Immature natural killer cell (primary cell): ENCODE measurements at regions not wholly inside any gene's neighbourhood (a gene's known extent, or its start where the extent isn't known, plus 50 kb on each side); places are given as distances from the start of the nearest gene placed in this dataset.

ENCODE experiments used
- DNase-seq, 3 donors: peaks; one replicate each; pipeline ENCODE4 v3.0.0; 2022; ENCODE audit warnings: mixed read lengths in 1 of 3
- H3K27ac Mint-ChIP-seq, 6 donors: one replicate each; pipeline ENCODE4 v1.8.0; 2020; ENCODE audit warnings: mixed read lengths in 6 of 6, mild to moderate bottlenecking in 5 of 6, inconsistent platforms in 4 of 6, moderate library complexity in 3 of 6
- H3K27me3 Mint-ChIP-seq, 3 donors: one replicate each; pipeline ENCODE4 v1.8.0; 2020 to 2021; ENCODE audit warnings: low read depth in 3 of 3, mild to moderate bottlenecking in 3 of 3, mixed read lengths in 3 of 3, moderate library complexity in 3 of 3, inconsistent platforms in 1 of 3
- H3K36me3 Mint-ChIP-seq, 3 donors: one replicate each; pipeline ENCODE4 v1.8.0; 2020; ENCODE audit warnings: mixed read lengths in 3 of 3, inconsistent platforms in 2 of 3, mild to moderate bottlenecking in 2 of 3
- H3K4me1 Mint-ChIP-seq, 2 donors: one replicate each; pipeline ENCODE4 v1.8.0; 2020; ENCODE audit warnings: inconsistent platforms in 2 of 2, mild to moderate bottlenecking in 2 of 2, mixed read lengths in 2 of 2, moderate library complexity in 1 of 2
- H3K4me3 Mint-ChIP-seq, 5 donors: one replicate each; pipeline ENCODE4 v1.8.0; 2020; ENCODE audit warnings: mild to moderate bottlenecking in 5 of 5, mixed read lengths in 5 of 5, inconsistent platforms in 3 of 5, moderate library complexity in 3 of 5
- H3K9me3 Mint-ChIP-seq, 6 donors: one replicate each; pipeline ENCODE4 v1.8.0; 2020; ENCODE audit warnings: mild to moderate bottlenecking in 6 of 6, mixed read lengths in 6 of 6, inconsistent platforms in 4 of 6, moderate library complexity in 3 of 6

DNA sequence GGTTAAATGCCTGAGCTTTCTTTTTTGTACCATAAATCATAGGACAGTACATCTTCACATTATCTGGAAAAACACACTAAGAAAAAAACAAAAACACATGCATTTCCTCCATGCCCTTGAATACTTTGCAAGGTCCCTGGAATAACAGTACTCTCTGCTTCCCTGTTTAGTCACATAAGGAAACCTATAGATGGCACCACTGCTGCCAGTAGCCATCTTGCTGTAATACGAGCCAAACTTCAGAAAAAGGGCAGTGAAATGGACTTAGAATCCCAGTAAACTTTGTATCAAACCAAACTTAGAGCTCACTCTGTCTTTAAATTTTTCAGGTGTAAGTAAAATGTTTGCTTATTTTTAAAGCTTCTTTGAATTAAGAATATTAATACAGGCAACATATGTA is 435.5 kb downstream of the KCNJ2 start:
- no peaks in the 10 kb centered on the region for H3K4me1 Mint-ChIP-seq
- no peak overlapping the region for H3K4me3 Mint-ChIP-seq
- no peaks in the 10 kb centered on the region for H3K36me3 Mint-ChIP-seq
- H3K27me3 Mint-ChIP-seq, result peaks cover 0 to 3% (median 2%) of the 10 kb centered on the region in 3 donors
- H3K9me3 Mint-ChIP-seq, result peaks cover 0 to 10% (median 2%) of the 10 kb centered on the region in 6 donors
- no peak for DNase-seq
- H3K27ac Mint-ChIP-seq, result no peak overlapping the region

- peaks cover 0 to 3% (median 2%) of the 10 kb centered on the region in 3 donors for H3K27me3 Mint-ChIP-seq
- H3K36me3 Mint-ChIP-seq, result no peaks in the 10 kb centered on the region
- no peaks in the 10 kb centered on the region for H3K4me1 Mint-ChIP-seq
These were observed 436.8 kb downstream of the KCNJ2 start for GRCh38 chr17:70606086-70606485.

GRCh38 chr17:70608193-70608592 is 438.9 kb downstream of the KCNJ2 start:
- H3K4me3 Mint-ChIP-seq, result no peak overlapping the region
- no peak for DNase-seq
- H3K27me3 Mint-ChIP-seq, result peaks cover 0 to 3% (median 0%) of the 10 kb centered on the region in 3 donors
- H3K4me1 Mint-ChIP-seq, result no peaks in the 10 kb centered on the region
- H3K27ac Mint-ChIP-seq, result no peak overlapping the region
- H3K36me3 Mint-ChIP-seq, result no peaks in the 10 kb centered on the region
- H3K9me3 Mint-ChIP-seq, result peaks cover 0 to 5% (median 2%) of the 10 kb centered on the region in 6 donors

More at GRCh38 chr17:70606086-70606485, 436.8 kb downstream of the KCNJ2 start:
- Mint-ChIP-seq H3K9me3 (peaks cover 0 to 10% (median under 1%) of the 10 kb centered on the region in 6 donors), H3K4me3 (no peak overlapping the region), H3K27ac (no peak overlapping the region)
- DNase-seq, result no peak

DNA sequence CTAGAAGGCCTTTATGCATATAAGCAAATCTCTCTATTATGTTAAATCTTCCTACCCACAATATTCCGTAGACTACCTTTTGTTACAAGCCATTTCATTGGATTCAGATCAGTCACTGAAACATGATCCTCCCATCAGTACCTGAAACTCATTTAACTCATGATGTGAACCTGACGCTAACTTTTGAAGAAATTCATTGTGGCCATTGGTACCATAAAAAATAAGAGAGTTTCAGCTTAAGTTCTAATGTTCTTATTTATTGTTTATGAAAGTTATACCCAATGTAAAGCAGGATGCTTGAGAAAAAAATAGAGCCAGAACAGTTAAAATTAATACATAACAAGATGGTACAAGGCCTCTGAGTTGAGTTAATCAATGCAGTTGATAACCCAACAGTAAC is 439.6 kb downstream of the KCNJ2 start:
- Mint-ChIP-seq H3K4me1 (no peaks in the 10 kb centered on the region), H3K4me3 (no peak overlapping the region), H3K27ac (no peak overlapping the region), H3K27me3 (peaks cover 0 to 3% (median 0%) of the 10 kb centered on the region in 3 donors), H3K9me3 (peaks cover 0 to 5% (median 2%) of the 10 kb centered on the region in 6 donors), H3K36me3 (no peaks in the 10 kb centered on the region)
- DNase-seq, result no peak

DNA sequence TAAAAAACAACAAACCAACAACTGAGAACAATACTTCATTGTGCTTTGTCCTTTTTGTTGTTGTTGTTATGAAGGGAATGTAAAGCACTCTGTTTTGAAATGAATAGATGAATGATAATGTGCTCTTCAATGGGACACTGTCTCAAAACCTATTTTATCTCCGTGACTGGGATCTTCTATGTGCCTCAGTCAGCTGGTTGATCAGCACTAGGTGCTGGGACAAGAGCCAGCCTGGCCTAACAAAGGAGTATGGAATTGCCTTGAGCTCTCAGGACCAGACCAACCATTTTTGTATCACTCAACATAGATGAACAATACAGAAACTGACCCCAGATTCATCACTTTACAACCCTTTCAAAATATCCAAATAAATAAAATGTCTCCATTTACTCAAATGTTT is 440.2 kb downstream of the KCNJ2 start:
- Mint-ChIP-seq H3K4me1 (no peaks in the 10 kb centered on the region), H3K27ac (no peak overlapping the region), H3K4me3 (no peak overlapping the region), H3K9me3 (peaks cover 0 to 5% (median 2%) of the 10 kb centered on the region in 6 donors), H3K27me3 (peaks cover 0 to 3% (median 0%) of the 10 kb centered on the region in 3 donors), H3K36me3 (no peaks in the 10 kb centered on the region)
- no peak for DNase-seq

DNA sequence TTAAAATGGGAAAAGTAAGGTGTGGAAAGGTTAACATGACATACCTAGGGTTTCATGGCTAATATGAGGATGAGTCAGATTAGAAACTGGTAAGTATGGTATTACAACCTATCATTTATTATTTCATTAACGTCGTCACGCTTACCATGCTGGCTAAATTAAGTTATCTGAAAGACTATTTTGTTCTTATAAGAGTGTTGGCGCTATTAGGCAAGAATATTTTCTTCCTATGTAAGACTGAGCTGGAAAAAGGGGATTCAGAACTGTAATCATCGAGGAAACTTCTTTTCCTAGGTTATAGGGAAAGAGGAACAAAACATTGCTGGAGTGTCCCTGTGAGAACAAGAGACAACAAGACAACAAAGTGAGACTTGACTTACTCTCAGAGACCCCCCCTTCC is 440.8 kb downstream of the KCNJ2 start:
- Mint-ChIP-seq H3K4me1 (no peaks in the 10 kb centered on the region), H3K36me3 (no peaks in the 10 kb centered on the region), H3K9me3 (peaks cover 0 to 5% (median 2%) of the 10 kb centered on the region in 6 donors), H3K27ac (no peak overlapping the region), H3K27me3 (peaks cover 0 to 3% (median 2%) of the 10 kb centered on the region in 3 donors), H3K4me3 (no peak overlapping the region)
- no peak for DNase-seq

DNA sequence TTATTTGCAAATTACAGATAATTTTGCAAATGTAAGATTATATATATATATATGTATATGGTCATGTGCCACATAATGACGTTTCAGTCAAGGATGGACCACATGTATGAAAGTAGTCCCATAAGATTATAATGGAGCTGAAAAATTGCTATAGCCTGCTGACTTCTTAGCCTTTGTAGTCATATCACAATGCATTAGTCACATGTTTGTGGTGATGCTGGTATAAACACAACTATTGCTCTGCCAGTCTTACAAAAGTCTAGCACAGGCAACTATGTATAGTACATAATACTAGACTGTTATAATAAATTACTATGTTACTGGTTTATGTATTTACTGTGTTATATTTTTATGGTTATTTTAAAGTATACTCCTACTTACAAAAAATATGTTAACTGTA is 444.3 kb downstream of the KCNJ2 start:
- H3K4me3 Mint-ChIP-seq, result no peak overlapping the region
- H3K36me3 Mint-ChIP-seq, result no peaks in the 10 kb centered on the region
- H3K27me3 Mint-ChIP-seq, result peaks cover 0 to 5% (median 3%) of the 10 kb centered on the region in 3 donors
- H3K9me3 Mint-ChIP-seq, result peaks cover 2 to 13% (median 5%) of the 10 kb centered on the region in 6 donors
- no peak for DNase-seq
- H3K4me1 Mint-ChIP-seq, result no peaks in the 10 kb centered on the region
- H3K27ac Mint-ChIP-seq, result no peak overlapping the region

GRCh38 chr17:70615831-70616230 is 446.5 kb downstream of the KCNJ2 start:
- no peaks in the 10 kb centered on the region for H3K4me1 Mint-ChIP-seq

DNA sequence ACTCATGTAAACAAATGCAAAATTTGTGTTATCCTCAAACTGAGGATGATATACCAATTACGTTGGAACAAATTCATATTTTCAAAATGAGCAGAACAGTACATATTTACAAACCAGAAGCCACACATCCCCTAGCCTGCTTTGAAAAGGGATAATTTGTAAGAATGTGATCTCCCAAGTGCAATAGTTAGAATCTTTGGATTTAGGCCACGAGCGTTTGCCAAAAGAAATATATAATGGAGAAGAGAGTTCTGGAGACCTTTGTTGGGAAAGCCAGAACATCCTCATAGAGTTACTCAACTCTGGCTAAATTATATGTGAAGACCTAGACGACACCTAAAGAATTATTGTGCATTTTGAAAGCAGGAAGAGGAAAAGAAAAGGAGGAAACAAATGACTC is 449.3 kb downstream of the KCNJ2 start:
- Mint-ChIP-seq H3K4me3 (no peak overlapping the region), H3K27me3 (peaks cover 0 to 5% (median 0%) of the 10 kb centered on the region in 3 donors), H3K36me3 (peaks cover 0 to 3% (median 0%) of the 10 kb centered on the region in 3 donors), H3K4me1 (peaks cover 3 to 15% of the 10 kb centered on the region in 2 donors), H3K27ac (no peak overlapping the region), H3K9me3 (peaks cover 0 to 18% (median 6%) of the 10 kb centered on the region in 6 donors)
- DNase-seq, result no peak

More at GRCh38 chr17:70615831-70616230, 446.5 kb downstream of the KCNJ2 start:
- no peak overlapping the region for H3K4me3 Mint-ChIP-seq
- H3K27ac Mint-ChIP-seq, result no peak overlapping the region
- peaks cover 0 to 5% (median 3%) of the 10 kb centered on the region in 3 donors for H3K27me3 Mint-ChIP-seq
- peaks cover 2 to 13% (median 7%) of the 10 kb centered on the region in 6 donors for H3K9me3 Mint-ChIP-seq
- no peak for DNase-seq
- peaks cover 0 to 3% (median 0%) of the 10 kb centered on the region in 3 donors for H3K36me3 Mint-ChIP-seq

GRCh38 chr17:70621566-70621965 is 452.2 kb downstream of the KCNJ2 start:
- H3K27ac Mint-ChIP-seq, result no peak overlapping the region
- peaks cover 0 to 10% (median 5%) of the 10 kb centered on the region in 6 donors for H3K9me3 Mint-ChIP-seq
- peaks cover 0 to 2% (median 0%) of the 10 kb centered on the region in 3 donors for H3K27me3 Mint-ChIP-seq
- no peak for DNase-seq
- H3K36me3 Mint-ChIP-seq, result peaks cover 0 to 3% (median 0%) of the 10 kb centered on the region in 3 donors
- H3K4me3 Mint-ChIP-seq, result no peak overlapping the region
- H3K4me1 Mint-ChIP-seq, result peaks cover 3 to 15% of the 10 kb centered on the region in 2 donors

GRCh38 chr17:70622368-70623260 is 453.3 kb downstream of the KCNJ2 start:
- Mint-ChIP-seq H3K4me3 (peak overlapping the region; percentile 7 to 61 (median 27)), H3K27me3 (peaks cover 0 to 2% (median 0%) of the 10 kb centered on the region in 3 donors), H3K27ac (no peak overlapping the region), H3K9me3 (peaks cover 0 to 10% (median 1%) of the 10 kb centered on the region in 6 donors), H3K36me3 (peaks cover 0 to 3% (median 0%) of the 10 kb centered on the region in 3 donors), H3K4me1 (peaks cover 3 to 15% of the 10 kb centered on the region in 2 donors)
- DNase-seq, result no peak

DNA sequence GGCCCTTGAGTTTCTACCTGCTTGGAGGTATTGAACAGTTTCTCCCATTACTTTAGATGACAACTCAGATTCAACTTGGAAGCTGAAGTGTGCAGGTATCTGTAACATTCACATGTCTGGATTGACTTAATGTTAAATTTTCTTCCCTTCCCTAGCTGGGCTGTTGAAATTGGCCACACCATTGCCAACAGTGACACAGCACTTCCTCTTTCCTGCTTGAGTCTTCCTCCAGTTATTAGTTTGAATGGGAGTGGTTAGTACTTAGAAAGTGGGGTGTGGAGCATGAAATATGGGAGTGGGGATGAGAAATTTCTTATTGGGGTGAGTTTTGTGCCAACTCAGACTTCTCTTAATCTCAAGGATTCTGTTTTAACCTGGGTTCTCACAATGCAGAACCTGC is 454.9 kb downstream of the KCNJ2 start:
- H3K27me3 Mint-ChIP-seq, result no peaks in the 10 kb centered on the region
- no peak overlapping the region for H3K4me3 Mint-ChIP-seq
- H3K27ac Mint-ChIP-seq, result no peak overlapping the region
- no peak for DNase-seq
- peaks cover 0 to 3% (median 0%) of the 10 kb centered on the region in 3 donors for H3K36me3 Mint-ChIP-seq
- peaks cover 0 to 14% (median 3%) of the 10 kb centered on the region in 6 donors for H3K9me3 Mint-ChIP-seq
- H3K4me1 Mint-ChIP-seq, result peaks cover 3 to 15% of the 10 kb centered on the region in 2 donors

GRCh38 chr17:70629902-70630301 is 460.6 kb downstream of the KCNJ2 start:
- Mint-ChIP-seq H3K27ac (no peak overlapping the region), H3K27me3 (no peaks in the 10 kb centered on the region), H3K9me3 (peaks cover 0 to 6% (median 3%) of the 10 kb centered on the region in 6 donors), H3K36me3 (no peaks in the 10 kb centered on the region), H3K4me3 (no peak overlapping the region), H3K4me1 (no peaks in the 10 kb centered on the region)
- no peak for DNase-seq

DNA sequence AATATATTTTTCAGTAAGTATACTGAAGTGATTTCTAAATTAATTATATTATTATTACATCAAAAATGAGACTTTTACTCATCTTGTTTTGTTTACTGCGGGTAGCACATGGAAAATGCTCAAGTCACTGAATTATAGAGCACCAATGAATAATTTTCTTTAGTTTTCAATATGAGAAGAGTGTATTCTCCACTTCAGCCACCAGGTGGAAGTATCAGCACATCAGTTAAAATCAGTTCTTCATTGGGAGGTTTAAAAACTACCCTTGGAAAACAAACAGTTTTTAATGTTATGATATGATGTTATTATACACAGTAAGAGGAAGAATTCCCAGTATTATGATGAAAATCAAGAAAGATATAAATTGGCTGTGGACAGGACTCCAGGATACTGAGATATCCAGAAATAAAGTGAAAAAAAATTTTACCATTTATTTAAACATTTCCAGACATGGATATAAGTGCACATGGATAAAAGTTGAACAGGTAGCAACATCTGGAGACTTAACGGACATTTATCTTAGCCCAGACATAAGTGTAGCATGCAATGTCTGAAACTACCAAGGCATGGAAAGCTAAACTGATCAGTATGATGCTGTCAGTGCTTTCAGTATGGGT is 467.3 kb downstream of the KCNJ2 start:
- no peak for DNase-seq
- Mint-ChIP-seq H3K27ac (no peak overlapping the region), H3K9me3 (peaks cover 0 to 5% (median 0%) of the 10 kb centered on the region in 6 donors), H3K27me3 (no peaks in the 10 kb centered on the region), H3K4me1 (no peaks in the 10 kb centered on the region), H3K36me3 (no peaks in the 10 kb centered on the region), H3K4me3 (no peak overlapping the region)
